PC-9 (cell line): ENCODE measurements at regions not wholly inside any gene's neighbourhood (a gene's known extent, or its start where the extent isn't known, plus 50 kb on each side); places are given as distances from the start of the nearest gene placed in this dataset.

Experiments
- BruUV-seq: library from RNA; stranded (reverse); fragments of 400-500 nt; replicated peaks from 2 replicates; lab custom pipeline; 2021; lab: Mats Ljungman, UMichigan
- CTCF ChIA-PET: fragments of 300-600 bp; sonication (Branson Sonifier 250); formaldehyde crosslinking; loops from one replicate; lab custom pipeline; 2022; ENCODE audit warnings: antibody characterized with exemption; lab: Charles Lee
- POLR2A ChIA-PET: fragments of 300-600 bp; sonication (Branson Sonifier 250); formaldehyde crosslinking; loops from one replicate; lab custom pipeline; 2022; ENCODE audit warnings: antibody characterized with exemption; ENCODE audit not compliant: unreplicated experiment; lab: Charles Lee
- DNase-seq, 2 experiments: peaks; one replicate each; pipeline versions ENCODE4 v3.0.0 to v3.0.0-alpha.2; 2015 to 2022; ENCODE audit warnings: mixed read lengths in 1 of 2
- H2AFZ ChIP-seq: fragments of 200-600 bp; sonication (generic); 2 replicates; pipeline ENCODE4 v1.8.1; 2017; ENCODE audit warnings: antibody characterized with exemption
- H3F3A ChIP-seq: fragments of 200-600 bp; sonication (generic); 2 replicates; pipeline ENCODE4 v1.8.1; 2017; ENCODE audit warnings: antibody characterized with exemption, mild to moderate bottlenecking, low read depth; ENCODE audit not compliant: insufficient read depth
- H3K27ac ChIP-seq: fragments of 200-600 bp; sonication (generic); 2 replicates; pipeline ENCODE4 v1.6.1; 2016; ENCODE audit warnings: mixed run types
- H3K27me3 ChIP-seq: fragments of 200-600 bp; sonication (generic); 2 replicates; pipeline ENCODE4 v1.6.1; 2016; ENCODE audit warnings: low read depth, mixed run types; ENCODE audit not compliant: insufficient read depth
- H3K36me3 ChIP-seq: fragments of 200-600 bp; sonication (generic); 2 replicates; pipeline ENCODE4 v1.6.1; 2016; ENCODE audit warnings: low read depth, mixed run types
- H3K4me1 ChIP-seq: fragments of 200-600 bp; sonication (generic); replicated peaks from 2 replicates; pipeline ENCODE4 v1.6.1; 2016; ENCODE audit warnings: mixed run types; ENCODE audit not compliant: insufficient read depth
- H3K4me2 ChIP-seq: fragments of 200-600 bp; sonication (generic); 2 replicates; pipeline ENCODE4 v1.6.1; 2017; ENCODE audit warnings: mixed run types
- H3K4me3 ChIP-seq: fragments of 200-600 bp; sonication (generic); 2 replicates; pipeline ENCODE4 v1.6.1; 2016; ENCODE audit warnings: mixed run types
- H3K79me2 ChIP-seq: fragments of 200-600 bp; sonication (generic); 2 replicates; pipeline ENCODE4 v1.6.1; 2017; ENCODE audit warnings: low read depth, mixed run types
- H3K9me2 ChIP-seq: fragments of 200-600 bp; sonication (generic); 2 replicates; pipeline ENCODE4 v1.8.1; 2017; ENCODE audit warnings: mild to moderate bottlenecking; ENCODE audit not compliant: insufficient read depth
- H3K9me3 ChIP-seq: fragments of 200-600 bp; sonication (generic); 2 replicates; pipeline ENCODE4 v1.8.1; 2016; ENCODE audit warnings: low read depth; ENCODE audit not compliant: insufficient read depth
- H4K20me1 ChIP-seq: fragments of 200-600 bp; sonication (generic); 2 replicates; pipeline ENCODE4 v1.8.1; 2017; ENCODE audit not compliant: insufficient read depth
- EZH2 ChIP-seq: fragments of 200-600 bp; sonication (generic); IDR thresholded peaks from 2 replicates; pipeline ENCODE4 v1.8.0; 2017; ENCODE audit warnings: antibody characterized with exemption, low read depth
- intact Hi-C: fragments of 100-400 bp; cut with micrococcal nuclease; formaldehyde crosslinking; loops from one replicate; pipeline ENCODE4 v1.10.0; 2022; ENCODE audit not compliant: unreplicated experiment
- TF ChIP-seq, protein P1 (sequence below): fragments of 200-600 bp; sonication (generic); conservative IDR thresholded peaks from 2 replicates; pipeline ENCODE4 v1.6.1; 2017; ENCODE audit warnings: mixed run types, antibody characterized with exemption, mild to moderate bottlenecking, moderate library complexity

DNA sequence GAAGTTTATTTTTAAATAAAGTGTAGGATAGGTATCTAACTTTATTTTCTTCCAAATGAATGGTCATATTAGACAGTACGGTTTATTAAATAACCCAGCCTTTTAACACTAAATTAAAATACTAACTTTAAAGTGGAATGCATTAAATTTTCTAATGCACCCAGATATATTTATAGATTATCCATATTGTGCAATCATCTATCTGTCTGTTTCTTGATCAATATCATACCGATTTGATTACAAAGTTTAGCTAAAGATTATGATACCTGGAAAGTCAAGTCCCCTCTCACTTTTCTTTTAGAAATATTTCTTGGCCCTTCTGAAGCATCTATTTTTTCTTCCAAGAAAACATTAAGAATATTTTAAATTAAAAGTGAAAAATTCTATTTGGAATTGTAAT, 124.3 kb upstream of the PDE5A start:
- Histone ChIP-seq H3K4me2 (no peak overlapping the region), H3K79me2 (no peaks in the 10 kb centered on the region), H3K4me1 (no peaks in the 10 kb centered on the region), H3K9me2 (no peaks in the 10 kb centered on the region), H4K20me1 (no peaks in the 10 kb centered on the region), H3K27ac (no peak overlapping the region), H2AFZ (no peak overlapping the region), H3F3A (no peaks in the 10 kb centered on the region), H3K9me3 (no peaks in the 10 kb centered on the region), H3K27me3 (no peaks in the 10 kb centered on the region), H3K4me3 (no peak overlapping the region), H3K36me3 (no peaks in the 10 kb centered on the region)
- BruUV-seq: no TSS peak
- CTCF ChIA-PET: no interaction called here
- intact Hi-C loops: no loop called here
- POLR2A ChIA-PET: no interaction called here
- TF ChIP-seq, protein P1, sequence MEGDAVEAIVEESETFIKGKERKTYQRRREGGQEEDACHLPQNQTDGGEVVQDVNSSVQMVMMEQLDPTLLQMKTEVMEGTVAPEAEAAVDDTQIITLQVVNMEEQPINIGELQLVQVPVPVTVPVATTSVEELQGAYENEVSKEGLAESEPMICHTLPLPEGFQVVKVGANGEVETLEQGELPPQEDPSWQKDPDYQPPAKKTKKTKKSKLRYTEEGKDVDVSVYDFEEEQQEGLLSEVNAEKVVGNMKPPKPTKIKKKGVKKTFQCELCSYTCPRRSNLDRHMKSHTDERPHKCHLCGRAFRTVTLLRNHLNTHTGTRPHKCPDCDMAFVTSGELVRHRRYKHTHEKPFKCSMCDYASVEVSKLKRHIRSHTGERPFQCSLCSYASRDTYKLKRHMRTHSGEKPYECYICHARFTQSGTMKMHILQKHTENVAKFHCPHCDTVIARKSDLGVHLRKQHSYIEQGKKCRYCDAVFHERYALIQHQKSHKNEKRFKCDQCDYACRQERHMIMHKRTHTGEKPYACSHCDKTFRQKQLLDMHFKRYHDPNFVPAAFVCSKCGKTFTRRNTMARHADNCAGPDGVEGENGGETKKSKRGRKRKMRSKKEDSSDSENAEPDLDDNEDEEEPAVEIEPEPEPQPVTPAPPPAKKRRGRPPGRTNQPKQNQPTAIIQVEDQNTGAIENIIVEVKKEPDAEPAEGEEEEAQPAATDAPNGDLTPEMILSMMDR: no peak
- no peak for TF ChIP-seq EZH2
- no peak for DNase-seq

DNA sequence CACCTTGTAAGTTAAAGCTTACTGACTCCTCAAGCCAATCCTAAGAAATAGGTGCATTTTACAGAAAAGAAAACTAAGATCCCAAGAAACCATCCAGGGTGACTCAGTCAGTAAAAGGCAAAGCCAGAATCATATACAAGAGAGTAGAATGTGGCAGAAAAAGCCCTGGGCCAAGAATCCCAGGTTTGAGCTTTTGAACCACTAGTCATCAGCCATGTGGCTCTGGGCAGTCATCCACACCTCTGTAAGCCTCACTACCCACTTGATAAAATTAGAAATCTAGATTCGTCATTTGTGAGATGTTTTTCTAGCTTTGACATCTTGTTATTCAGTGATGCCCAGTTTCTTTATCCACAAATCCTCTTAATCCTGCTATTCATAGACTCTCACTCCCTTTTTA, 122.2 kb upstream of the PDE5A start:
- CTCF ChIA-PET: no interaction called here
- intact Hi-C loops: no loop called here
- Histone ChIP-seq H3K27ac (no peak overlapping the region), H3K4me3 (no peak overlapping the region), H2AFZ (0 out of 2 replicates have a peak overlapping the region, but pooled peaks have one; percentile 22), H3K4me1 (no peaks in the 10 kb centered on the region), H3K9me2 (no peaks in the 10 kb centered on the region), H4K20me1 (no peaks in the 10 kb centered on the region), H3K36me3 (no peaks in the 10 kb centered on the region), H3K79me2 (no peaks in the 10 kb centered on the region), H3F3A (no peaks in the 10 kb centered on the region), H3K4me2 (no peak overlapping the region), H3K9me3 (no peaks in the 10 kb centered on the region), H3K27me3 (no peaks in the 10 kb centered on the region)
- no TSS peak for BruUV-seq
- TF ChIP-seq EZH2: no peak
- TF ChIP-seq, protein P1: no peak
- POLR2A ChIA-PET: interaction anchor here (0.5 kb wide), 1 partner anchor 600 kb away, joined by 3 read pairs; no protein-coding TSS in a partner anchor
- DNase-seq: no peak

DNA sequence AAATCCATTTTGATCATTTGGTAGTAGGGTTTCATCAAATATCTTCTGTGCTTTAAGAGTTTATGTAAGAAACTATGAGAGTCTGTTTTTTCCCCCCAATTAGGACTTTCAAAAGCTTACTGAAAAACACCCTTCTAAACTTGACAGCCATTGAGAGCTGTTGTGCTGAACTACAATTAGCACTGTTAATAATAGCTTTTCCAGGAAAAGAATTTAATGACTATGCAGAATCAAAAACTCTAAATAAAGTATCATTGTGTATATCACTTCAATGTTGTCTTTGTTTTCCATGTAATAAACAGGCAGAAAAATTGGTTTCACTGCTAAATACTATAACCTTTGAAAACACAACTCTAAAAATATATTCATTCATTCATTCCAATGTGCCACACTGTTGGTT, 121.4 kb upstream of the PDE5A start:
- Histone ChIP-seq H3K27ac (no peak overlapping the region), H3K36me3 (no peaks in the 10 kb centered on the region)
- POLR2A ChIA-PET: no interaction called here

More for the DNA sequence above, 121.4 kb upstream of the PDE5A start:
- H3K9me2 ChIP-seq: no peaks in the 10 kb centered on the region
- no peak for DNase-seq
- no peaks in the 10 kb centered on the region for H4K20me1 ChIP-seq
- no peak overlapping the region for H3K4me3 ChIP-seq
- no peaks in the 10 kb centered on the region for H3K79me2 ChIP-seq
- no peaks in the 10 kb centered on the region for H3K9me3 ChIP-seq
- CTCF ChIA-PET: no interaction called here
- no TSS peak for BruUV-seq
- H2AFZ ChIP-seq: no peak overlapping the region
- no peak for TF ChIP-seq EZH2
- TF ChIP-seq, protein P1: no peak
- intact Hi-C loops: no loop called here
- H3K4me1 ChIP-seq: no peaks in the 10 kb centered on the region
- no peaks in the 10 kb centered on the region for H3F3A ChIP-seq
- H3K27me3 ChIP-seq: no peaks in the 10 kb centered on the region
- H3K4me2 ChIP-seq: no peak overlapping the region
